Astrocyte of the cerebellum (primary cell): ENCODE measurements at regions not wholly inside any gene's neighbourhood (a gene's known extent, or its start where the extent isn't known, plus 50 kb on each side); places are given as distances from the start of the nearest gene placed in this dataset.

Experiments used
- DNase-seq: peaks from one replicate; pipeline ENCODE4 v3.0.0-alpha.2; 2011; ENCODE audit warnings: low read depth
- H3K4me3 ChIP-seq: 2 replicates; pipeline ENCODE4 v1.5.1; 2011; ENCODE audit warnings: mild to moderate bottlenecking, low read depth, low read length, moderate library complexity
- in situ Hi-C: cut with HindIII; loops from 2 replicates; pipeline ENCODE4 v1.10.0; 2017; ENCODE audit warnings: low sequenced_read_pairs
- TF ChIP-seq, protein P1 (sequence below): IDR thresholded peaks from 2 replicates; pipeline ENCODE4 v1.5.1; 2012; ENCODE audit warnings: low read length, low read depth, moderate library complexity, mild to moderate bottlenecking; ENCODE audit errors: missing control alignments

DNA sequence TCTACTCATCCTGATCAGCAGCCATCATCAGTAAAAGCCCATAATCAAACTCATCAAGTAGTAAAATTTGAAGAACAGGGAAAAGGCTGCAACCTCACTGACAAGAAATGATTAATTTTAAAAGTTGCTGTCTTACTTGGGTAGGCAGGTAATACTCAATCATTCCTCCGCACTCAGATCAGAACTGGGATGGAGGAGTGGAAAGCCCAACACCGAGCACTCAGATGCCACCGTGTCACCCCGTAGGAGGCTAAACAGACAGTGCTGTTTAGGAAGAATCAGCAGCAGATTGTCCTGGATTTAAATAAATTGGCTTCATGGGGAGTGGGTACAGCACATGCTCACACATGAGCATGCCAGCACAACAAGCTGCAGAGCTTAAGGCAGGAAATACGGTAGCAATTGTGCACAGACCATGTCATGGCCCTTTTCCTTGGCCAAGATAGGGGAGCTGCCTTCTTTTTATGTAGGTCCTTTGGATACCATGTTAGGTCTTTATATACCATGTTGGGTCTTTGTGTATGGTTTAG lies 92.6 kb upstream of the CDH6 start:
- DNase-seq: no peak
- in situ Hi-C loops: no loop called here
- TF ChIP-seq, protein P1, sequence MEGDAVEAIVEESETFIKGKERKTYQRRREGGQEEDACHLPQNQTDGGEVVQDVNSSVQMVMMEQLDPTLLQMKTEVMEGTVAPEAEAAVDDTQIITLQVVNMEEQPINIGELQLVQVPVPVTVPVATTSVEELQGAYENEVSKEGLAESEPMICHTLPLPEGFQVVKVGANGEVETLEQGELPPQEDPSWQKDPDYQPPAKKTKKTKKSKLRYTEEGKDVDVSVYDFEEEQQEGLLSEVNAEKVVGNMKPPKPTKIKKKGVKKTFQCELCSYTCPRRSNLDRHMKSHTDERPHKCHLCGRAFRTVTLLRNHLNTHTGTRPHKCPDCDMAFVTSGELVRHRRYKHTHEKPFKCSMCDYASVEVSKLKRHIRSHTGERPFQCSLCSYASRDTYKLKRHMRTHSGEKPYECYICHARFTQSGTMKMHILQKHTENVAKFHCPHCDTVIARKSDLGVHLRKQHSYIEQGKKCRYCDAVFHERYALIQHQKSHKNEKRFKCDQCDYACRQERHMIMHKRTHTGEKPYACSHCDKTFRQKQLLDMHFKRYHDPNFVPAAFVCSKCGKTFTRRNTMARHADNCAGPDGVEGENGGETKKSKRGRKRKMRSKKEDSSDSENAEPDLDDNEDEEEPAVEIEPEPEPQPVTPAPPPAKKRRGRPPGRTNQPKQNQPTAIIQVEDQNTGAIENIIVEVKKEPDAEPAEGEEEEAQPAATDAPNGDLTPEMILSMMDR: no peak
- no peak overlapping the region for H3K4me3 ChIP-seq

DNA sequence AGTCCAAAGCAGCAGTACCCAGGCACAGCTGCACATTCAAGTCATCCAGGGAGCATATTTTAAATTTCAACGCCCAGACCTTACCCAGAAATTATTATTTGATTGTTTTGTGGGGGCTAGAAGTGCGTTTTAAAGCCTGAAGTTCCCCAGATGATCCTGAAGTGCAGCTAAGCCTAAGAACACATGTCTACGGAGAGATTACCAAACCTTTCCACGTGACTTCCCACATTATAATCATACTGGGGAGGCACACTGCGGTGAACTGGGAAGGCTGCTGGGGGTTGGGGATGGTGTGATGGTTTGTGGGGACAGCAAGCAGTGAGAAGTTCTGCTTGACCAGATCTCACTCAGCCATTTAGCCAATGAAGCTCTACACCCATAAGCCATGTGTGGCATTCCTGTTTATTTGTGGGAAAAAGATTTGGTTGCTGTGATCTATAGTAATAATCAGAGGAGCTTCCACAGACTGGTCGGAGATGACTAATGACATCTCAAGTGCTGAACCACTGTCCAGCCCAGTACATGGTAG lies 93.4 kb upstream of the CDH6 start:
- TF ChIP-seq, protein P1: no peak
- DNase-seq: no peak
- H3K4me3 ChIP-seq: no peak overlapping the region
- in situ Hi-C loops: no loop called here

DNA sequence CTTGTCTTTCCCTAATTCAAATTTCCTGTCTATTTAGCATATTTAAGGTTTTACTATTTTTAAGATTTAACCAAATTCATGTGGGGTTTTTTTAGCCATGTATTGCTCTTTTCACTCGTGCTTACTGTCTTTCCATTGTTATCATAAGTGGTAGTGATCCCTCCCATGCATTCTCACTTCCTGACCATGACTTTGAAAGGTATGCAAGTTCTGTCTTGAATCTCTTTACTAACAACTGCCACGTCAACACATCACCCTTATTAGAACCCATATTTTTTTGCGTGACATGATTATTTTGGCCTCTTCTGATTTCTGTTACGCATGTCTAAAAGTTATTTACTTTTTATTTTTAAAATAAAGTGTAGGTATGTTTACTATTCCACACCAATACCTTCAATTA lies 94.7 kb upstream of the CDH6 start:
- no peak for DNase-seq
- in situ Hi-C loops: no loop called here
- TF ChIP-seq, protein P1: no peak
- H3K4me3 ChIP-seq: no peak overlapping the region

DNA sequence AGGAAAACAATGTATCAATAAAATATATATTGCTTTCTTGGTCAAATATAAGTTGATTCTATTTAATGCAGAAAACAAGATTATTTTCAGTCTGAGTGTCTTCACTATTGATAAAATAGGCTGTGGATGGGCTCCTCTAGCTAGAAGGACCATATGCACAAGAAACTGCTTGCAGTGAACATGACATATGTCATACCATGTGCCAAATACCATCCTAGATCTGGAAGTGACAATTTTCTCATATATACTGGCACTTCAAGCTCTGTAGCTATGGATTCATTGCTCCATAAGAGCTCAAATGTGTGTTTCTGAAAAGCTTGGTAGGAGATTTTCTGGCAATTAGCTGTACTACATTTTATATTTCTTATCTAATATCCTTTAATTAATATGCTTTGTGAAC lies 95.6 kb upstream of the CDH6 start:
- TF ChIP-seq, protein P1: no peak

DNA sequence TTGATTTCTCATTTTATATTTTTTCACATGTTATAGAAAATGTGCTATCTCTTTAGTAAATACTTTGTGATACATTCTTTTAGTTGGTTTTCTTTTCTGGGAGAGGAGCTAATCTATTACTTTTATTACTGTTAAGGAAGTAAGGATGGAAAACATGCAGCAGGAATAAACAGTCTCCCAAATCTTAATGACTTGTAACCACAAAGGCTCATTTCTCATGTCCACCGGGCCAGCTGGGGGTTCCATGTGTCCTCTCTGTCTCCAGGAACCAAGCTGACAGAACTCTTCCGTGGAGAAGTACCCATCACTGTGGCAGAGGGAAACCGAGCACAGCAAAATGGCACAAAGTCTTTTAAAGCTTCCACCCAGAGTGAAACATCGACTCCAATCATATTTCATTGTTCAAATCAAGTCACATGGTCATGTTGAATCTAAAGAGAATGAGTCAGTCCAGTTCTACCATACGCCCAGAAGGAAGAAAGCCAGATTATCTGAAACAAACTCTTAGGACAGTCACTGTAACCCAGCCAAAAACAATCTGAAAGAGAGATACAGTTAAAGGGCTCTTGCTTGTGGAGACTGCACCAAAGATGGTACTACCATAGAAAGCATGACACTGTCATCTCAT lies 97.1 kb upstream of the CDH6 start:
- no peak overlapping the region for H3K4me3 ChIP-seq
- peak; percentile 74 for DNase-seq
- TF ChIP-seq, protein P1: no peak
- in situ Hi-C loops: no loop called here

More for the DNA sequence above, 95.6 kb upstream of the CDH6 start:
- in situ Hi-C loops: no loop called here
- no peak overlapping the region for H3K4me3 ChIP-seq
- DNase-seq: no peak

DNA sequence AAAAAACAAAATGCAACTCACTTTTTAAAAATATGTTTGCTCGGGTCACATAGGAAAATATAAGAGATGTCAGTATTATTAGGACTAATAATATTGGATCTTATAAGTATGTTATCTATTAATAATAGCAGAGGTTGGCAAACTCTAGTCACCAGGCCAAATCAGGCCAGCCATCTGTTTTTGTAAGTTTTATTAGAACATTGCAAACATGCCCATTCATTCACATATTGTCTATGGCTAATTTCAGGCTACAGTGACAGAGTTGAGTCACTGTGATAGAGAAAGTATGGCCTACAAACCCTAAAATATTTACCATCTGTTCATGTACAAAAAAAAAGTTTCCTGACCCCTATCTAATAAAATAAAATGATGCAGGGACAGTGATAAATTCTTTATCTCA lies 97.7 kb upstream of the CDH6 start:
- TF ChIP-seq, protein P1: no peak
- no peak overlapping the region for H3K4me3 ChIP-seq
- DNase-seq: no peak
- in situ Hi-C loops: no loop called here
